ENCODE measurements at regions not wholly inside any gene's neighbourhood (a gene's known extent, or its start where the extent isn't known, plus 50 kb on each side); places are given as distances from the start of the nearest gene placed in this dataset.

- TF ChIP-seq CTCF (IDR thresholded peaks at IDR 0.05) (no peak), POLR2A (IDR thresholded peaks at IDR 0.05) (no peak)
Observed at GRCh38 chr9:78438780-78439179, 141.9 kb downstream of the PSAT1 start.

All from stomach (tissue), 4 donors.